ENCODE measurements at regions not wholly inside any gene's neighbourhood (a gene's known extent, or its start where the extent isn't known, plus 50 kb on each side); places are given as distances from the start of the nearest gene placed in this dataset.

GRCh38 chr14:95442016-95442632, 74.3 kb downstream of the SYNE3 start:
- Histone ChIP-seq H3K36me3 (ENCODE audit: control insufficient read depth in 1 of 2, insufficient read depth in 2 of 2, low read length in 2 of 2) (peaks cover 12% of the 10 kb centered on the region in 2 donors), H3K4me1 (ENCODE audit: control insufficient read depth in 1 of 2, insufficient read depth in 2 of 2, low read length in 2 of 2) (no peaks in the 10 kb centered on the region), H3K9me3 (ENCODE audit: control insufficient read depth in 1 of 2, low read length in 2 of 2) (no peaks in the 10 kb centered on the region), H3K4me3 (ENCODE audit: low read depth in 1 of 2, low read length in 2 of 2) (no peak overlapping the region), H3K27me3 (ENCODE audit: low read depth, low read length) (no peaks in the 10 kb centered on the region), H3K27ac (ENCODE audit: low read length) (no peak overlapping the region)

DNA sequence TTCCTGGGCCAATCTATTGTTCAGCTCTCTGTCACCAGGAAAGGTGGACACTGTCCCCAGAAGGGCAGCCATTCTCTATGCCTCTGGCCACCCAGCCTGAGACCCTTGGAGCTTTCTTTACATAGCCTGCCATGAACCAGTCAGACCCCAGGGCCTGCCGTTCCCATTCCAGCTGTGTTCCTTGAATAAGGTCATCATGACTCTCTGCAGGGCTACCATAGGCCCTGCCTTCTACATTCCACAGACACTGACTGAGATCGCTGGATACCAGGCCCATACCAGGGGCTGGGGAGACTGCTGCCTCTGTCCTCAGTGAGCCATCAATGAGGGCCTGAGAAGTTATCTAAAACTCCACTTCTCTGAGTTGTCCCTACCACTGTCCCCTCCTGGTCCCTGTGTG, 75.5 kb downstream of the SYNE3 start:
- Histone ChIP-seq H3K27ac (ENCODE audit: low read length) (no peak overlapping the region), H3K4me3 (ENCODE audit: low read depth in 1 of 2, low read length in 2 of 2) (no peak overlapping the region), H3K9me3 (ENCODE audit: control insufficient read depth in 1 of 2, low read length in 2 of 2) (no peaks in the 10 kb centered on the region), H3K4me1 (ENCODE audit: control insufficient read depth in 1 of 2, insufficient read depth in 2 of 2, low read length in 2 of 2) (no peaks in the 10 kb centered on the region), H3K27me3 (ENCODE audit: low read depth, low read length) (no peaks in the 10 kb centered on the region), H3K36me3 (ENCODE audit: control insufficient read depth in 1 of 2, insufficient read depth in 2 of 2, low read length in 2 of 2) (peaks cover 12 to 16% of the 10 kb centered on the region in 2 donors)

GRCh38 chr14:95440496-95440895, 76.0 kb downstream of the SYNE3 start:
- Histone ChIP-seq H3K4me1 (ENCODE audit: control insufficient read depth in 1 of 2, insufficient read depth in 2 of 2, low read length in 2 of 2) (no peaks in the 10 kb centered on the region), H3K36me3 (ENCODE audit: control insufficient read depth in 1 of 2, insufficient read depth in 2 of 2, low read length in 2 of 2) (peaks cover 14 to 15% of the 10 kb centered on the region in 2 donors), H3K27ac (ENCODE audit: low read length) (no peak overlapping the region), H3K27me3 (ENCODE audit: low read depth, low read length) (no peaks in the 10 kb centered on the region), H3K4me3 (ENCODE audit: low read depth in 1 of 2, low read length in 2 of 2) (no peak overlapping the region), H3K9me3 (ENCODE audit: control insufficient read depth in 1 of 2, low read length in 2 of 2) (no peaks in the 10 kb centered on the region)

DNA sequence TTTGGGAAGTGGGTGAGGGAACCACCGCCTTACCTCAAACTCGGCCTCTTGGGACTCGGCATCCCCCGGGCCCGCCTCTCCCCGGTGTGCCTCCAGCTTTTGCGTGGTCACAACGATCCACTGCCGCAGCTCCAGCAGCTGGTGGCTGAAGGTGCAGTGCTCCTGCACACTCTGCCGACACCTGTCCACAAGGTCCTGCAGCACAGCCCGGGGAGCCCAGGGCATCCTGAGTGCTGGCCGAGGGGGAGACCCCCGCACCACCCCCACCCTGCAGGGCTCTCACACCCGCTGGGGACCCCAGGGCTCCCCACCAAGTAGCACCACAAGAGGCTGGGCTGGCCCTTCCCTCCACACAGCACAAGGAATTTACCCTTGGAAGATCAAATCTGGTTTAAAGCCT, 76.6 kb downstream of the SYNE3 start:
- peaks cover 12 to 21% of the 10 kb centered on the region in 2 donors for H3K36me3 ChIP-seq (ENCODE audit: control insufficient read depth in 1 of 2, insufficient read depth in 2 of 2, low read length in 2 of 2)

GRCh38 chr14:95437715-95438114, 78.7 kb downstream of the SYNE3 start:
- H3K4me1 ChIP-seq (ENCODE audit: control insufficient read depth in 1 of 2, insufficient read depth in 2 of 2, low read length in 2 of 2), result no peaks in the 10 kb centered on the region
- no peak overlapping the region for H3K27ac ChIP-seq (ENCODE audit: low read length)
- H3K4me3 ChIP-seq (ENCODE audit: low read depth in 1 of 2, low read length in 2 of 2), result no peak overlapping the region
- H3K27me3 ChIP-seq (ENCODE audit: low read depth, low read length), result no peaks in the 10 kb centered on the region
- H3K36me3 ChIP-seq (ENCODE audit: control insufficient read depth in 1 of 2, insufficient read depth in 2 of 2, low read length in 2 of 2), result peaks cover 29 to 35% of the 10 kb centered on the region in 2 donors
- H3K9me3 ChIP-seq (ENCODE audit: control insufficient read depth in 1 of 2, low read length in 2 of 2), result no peaks in the 10 kb centered on the region

More for the DNA sequence above, 76.6 kb downstream of the SYNE3 start:
- Histone ChIP-seq H3K27ac (ENCODE audit: low read length) (no peak overlapping the region), H3K4me1 (ENCODE audit: control insufficient read depth in 1 of 2, insufficient read depth in 2 of 2, low read length in 2 of 2) (no peaks in the 10 kb centered on the region), H3K4me3 (ENCODE audit: low read depth in 1 of 2, low read length in 2 of 2) (no peak overlapping the region), H3K9me3 (ENCODE audit: control insufficient read depth in 1 of 2, low read length in 2 of 2) (no peaks in the 10 kb centered on the region), H3K27me3 (ENCODE audit: low read depth, low read length) (no peaks in the 10 kb centered on the region)

- no peaks in the 10 kb centered on the region for H3K27me3 ChIP-seq (ENCODE audit: low read depth, low read length)
- no peaks in the 10 kb centered on the region for H3K4me1 ChIP-seq (ENCODE audit: control insufficient read depth in 1 of 2, insufficient read depth in 2 of 2, low read length in 2 of 2)
- H3K9me3 ChIP-seq (ENCODE audit: control insufficient read depth in 1 of 2, low read length in 2 of 2), result no peaks in the 10 kb centered on the region
- no peak overlapping the region for H3K4me3 ChIP-seq (ENCODE audit: low read depth in 1 of 2, low read length in 2 of 2)
- H3K36me3 ChIP-seq (ENCODE audit: control insufficient read depth in 1 of 2, insufficient read depth in 2 of 2, low read length in 2 of 2), result peaks cover 30 to 35% of the 10 kb centered on the region in 2 donors
- no peak overlapping the region for H3K27ac ChIP-seq (ENCODE audit: low read length)
Measured at GRCh38 chr14:95436354-95436753, 80.1 kb downstream of the SYNE3 start.

DNA sequence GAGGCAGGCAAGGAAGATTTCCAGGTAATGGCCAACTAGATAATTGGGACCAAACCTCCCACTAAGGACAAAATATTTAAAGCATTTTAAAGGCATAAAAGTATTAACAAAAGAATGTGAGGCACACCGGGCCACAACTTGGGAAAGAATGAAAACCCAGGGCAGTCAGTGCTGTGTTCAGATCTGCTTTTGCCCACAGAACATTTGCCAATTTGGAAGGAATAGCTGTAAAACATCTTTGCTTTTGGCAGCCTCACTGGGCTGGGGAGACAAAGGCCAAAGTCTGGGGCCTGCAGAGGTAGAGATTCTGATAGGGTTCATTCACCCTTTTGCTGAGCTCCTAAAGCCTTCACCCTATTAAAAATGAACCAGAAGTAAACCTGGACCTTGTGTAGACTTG, 82.3 kb downstream of the SYNE3 start:
- H3K4me1 ChIP-seq (ENCODE audit: control insufficient read depth in 1 of 2, insufficient read depth in 2 of 2, low read length in 2 of 2), result no peaks in the 10 kb centered on the region
- no peak overlapping the region for H3K27ac ChIP-seq (ENCODE audit: low read length)
- no peaks in the 10 kb centered on the region for H3K27me3 ChIP-seq (ENCODE audit: low read depth, low read length)
- H3K4me3 ChIP-seq (ENCODE audit: low read depth in 1 of 2, low read length in 2 of 2), result no peak overlapping the region
- H3K9me3 ChIP-seq (ENCODE audit: control insufficient read depth in 1 of 2, low read length in 2 of 2), result no peaks in the 10 kb centered on the region
- H3K36me3 ChIP-seq (ENCODE audit: control insufficient read depth in 1 of 2, insufficient read depth in 2 of 2, low read length in 2 of 2), result peaks cover 31 to 32% of the 10 kb centered on the region in 2 donors

- Histone ChIP-seq H3K27me3 (ENCODE audit: low read depth, low read length) (no peaks in the 10 kb centered on the region), H3K27ac (ENCODE audit: low read length) (no peak overlapping the region), H3K4me1 (ENCODE audit: control insufficient read depth in 1 of 2, insufficient read depth in 2 of 2, low read length in 2 of 2) (no peaks in the 10 kb centered on the region), H3K4me3 (ENCODE audit: low read depth in 1 of 2, low read length in 2 of 2) (no peak overlapping the region), H3K36me3 (ENCODE audit: control insufficient read depth in 1 of 2, insufficient read depth in 2 of 2, low read length in 2 of 2) (peaks cover 28 to 32% of the 10 kb centered on the region in 2 donors), H3K9me3 (ENCODE audit: control insufficient read depth in 1 of 2, low read length in 2 of 2) (no peaks in the 10 kb centered on the region)
Measured at GRCh38 chr14:95433094-95433478, 83.4 kb downstream of the SYNE3 start.

GRCh38 chr14:95432144-95433093, 84.0 kb downstream of the SYNE3 start:
- Histone ChIP-seq H3K27ac (ENCODE audit: low read length) (no peak overlapping the region), H3K4me1 (ENCODE audit: control insufficient read depth in 1 of 2, insufficient read depth in 2 of 2, low read length in 2 of 2) (no peaks in the 10 kb centered on the region), H3K27me3 (ENCODE audit: low read depth, low read length) (no peaks in the 10 kb centered on the region), H3K4me3 (ENCODE audit: low read depth in 1 of 2, low read length in 2 of 2) (no peak overlapping the region), H3K9me3 (ENCODE audit: control insufficient read depth in 1 of 2, low read length in 2 of 2) (no peaks in the 10 kb centered on the region), H3K36me3 (ENCODE audit: control insufficient read depth in 1 of 2, insufficient read depth in 2 of 2, low read length in 2 of 2) (peaks cover 28 to 32% of the 10 kb centered on the region in 2 donors)

DNA sequence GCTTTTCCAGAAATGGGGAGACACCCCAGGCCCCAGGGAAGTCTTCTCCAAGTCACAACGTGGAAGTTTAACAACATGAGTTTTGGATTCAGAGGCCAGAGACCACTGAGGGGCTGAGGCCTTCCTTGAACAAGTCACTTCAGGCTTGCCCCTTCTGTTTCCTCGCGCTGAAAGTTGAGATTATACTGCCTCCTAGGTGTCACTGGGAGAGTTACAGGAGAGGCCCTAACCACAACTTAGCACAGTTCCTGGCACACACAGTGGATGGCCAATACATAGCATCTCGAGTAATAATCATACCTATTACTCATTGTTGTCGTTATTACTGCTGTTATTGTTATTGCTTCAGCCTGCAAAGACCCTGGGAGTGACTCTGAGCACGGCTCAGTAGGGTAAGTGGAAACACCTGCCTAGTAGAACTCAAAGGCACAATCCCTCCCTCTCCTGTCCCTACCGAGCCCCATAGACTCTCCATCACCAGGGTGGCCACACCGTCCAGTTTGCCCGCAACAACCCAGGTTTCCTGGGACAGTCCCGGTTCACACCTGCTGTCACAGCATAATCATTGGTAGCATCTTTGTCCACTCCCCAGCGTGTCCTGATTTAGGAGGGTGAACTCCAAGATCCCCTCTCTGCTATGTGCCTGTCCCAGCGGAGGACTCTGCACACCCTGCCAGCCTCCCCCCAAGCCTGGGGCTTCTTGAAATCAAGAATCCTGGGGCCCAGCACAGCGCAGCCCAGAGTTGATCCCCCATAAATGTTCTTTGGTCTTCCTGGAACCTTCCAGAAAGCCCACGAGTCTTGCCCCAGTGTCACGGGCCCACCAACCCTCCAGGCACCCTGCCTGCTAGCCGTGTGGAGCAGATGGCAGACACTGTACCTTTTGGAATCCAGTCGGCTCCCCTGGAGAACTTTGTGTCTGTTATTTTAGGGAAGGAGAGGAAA, 85.0 kb downstream of the SYNE3 start:
- H3K27me3 ChIP-seq (ENCODE audit: low read depth, low read length), result no peaks in the 10 kb centered on the region
- H3K4me1 ChIP-seq (ENCODE audit: control insufficient read depth in 1 of 2, insufficient read depth in 2 of 2, low read length in 2 of 2), result no peaks in the 10 kb centered on the region
- no peak overlapping the region for H3K27ac ChIP-seq (ENCODE audit: low read length)
- no peaks in the 10 kb centered on the region for H3K9me3 ChIP-seq (ENCODE audit: control insufficient read depth in 1 of 2, low read length in 2 of 2)
- H3K36me3 ChIP-seq (ENCODE audit: control insufficient read depth in 1 of 2, insufficient read depth in 2 of 2, low read length in 2 of 2), result peaks cover 28 to 32% of the 10 kb centered on the region in 2 donors
- H3K4me3 ChIP-seq (ENCODE audit: low read depth in 1 of 2, low read length in 2 of 2), result no peak overlapping the region

GRCh38 chr14:95428557-95428956, 87.9 kb downstream of the SYNE3 start:
- no peak overlapping the region for H3K27ac ChIP-seq (ENCODE audit: low read length)
- H3K9me3 ChIP-seq (ENCODE audit: control insufficient read depth in 1 of 2, low read length in 2 of 2), result no peaks in the 10 kb centered on the region
- H3K36me3 ChIP-seq (ENCODE audit: control insufficient read depth in 1 of 2, insufficient read depth in 2 of 2, low read length in 2 of 2), result peaks cover 9 to 15% of the 10 kb centered on the region in 2 donors
- H3K27me3 ChIP-seq (ENCODE audit: low read depth, low read length), result no peaks in the 10 kb centered on the region
- H3K4me3 ChIP-seq (ENCODE audit: low read depth in 1 of 2, low read length in 2 of 2), result no peak overlapping the region
- H3K4me1 ChIP-seq (ENCODE audit: control insufficient read depth in 1 of 2, insufficient read depth in 2 of 2, low read length in 2 of 2), result no peaks in the 10 kb centered on the region
